ENCODE measurements at regions not wholly inside any gene's neighbourhood (a gene's known extent, or its start where the extent isn't known, plus 50 kb on each side); places are given as distances from the start of the nearest gene placed in this dataset.

DNA sequence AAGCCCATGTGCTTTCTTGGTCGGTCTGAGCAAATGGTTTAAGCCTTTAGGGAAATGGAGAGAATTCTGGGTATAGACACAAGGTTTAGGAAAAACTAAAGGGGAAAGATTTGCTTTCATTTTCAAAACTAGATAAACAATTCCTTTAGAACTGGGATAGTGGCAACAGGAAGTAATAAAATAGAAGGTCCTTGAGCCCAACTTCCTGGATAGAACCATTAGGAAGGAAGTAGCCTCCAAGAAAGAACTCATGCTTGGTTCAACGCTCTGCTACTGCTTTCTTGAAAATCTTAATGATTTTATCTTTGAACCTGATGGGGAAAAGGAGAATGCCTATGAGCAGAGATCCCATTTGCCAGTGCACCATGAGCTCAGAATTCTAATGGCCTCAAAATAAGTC is 147.0 kb upstream of the THRB start:
- DNase-seq (ENCODE audit: low spot score): no peak

DNA sequence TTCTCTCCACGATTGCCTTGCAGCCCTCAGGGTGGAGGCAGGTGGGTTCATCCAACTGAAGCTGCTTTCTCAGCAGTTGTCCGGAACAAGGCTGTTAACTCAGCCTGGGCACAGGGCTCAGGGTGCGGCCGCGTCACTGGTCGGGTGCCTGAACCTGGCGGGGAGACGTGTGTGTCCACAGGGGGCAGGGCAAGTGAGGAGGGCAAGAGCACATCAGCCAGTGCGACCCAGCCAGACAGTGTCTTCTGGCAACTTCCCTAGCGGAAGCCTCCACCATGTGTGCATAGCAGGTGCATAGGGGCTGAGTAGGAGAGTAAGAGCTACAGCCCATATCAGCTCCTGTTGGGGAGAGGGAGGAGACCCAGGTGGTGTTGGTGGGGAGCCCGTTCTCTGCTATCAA is 150.4 kb upstream of the THRB start:
- no peak for DNase-seq (ENCODE audit: low spot score)

DNA sequence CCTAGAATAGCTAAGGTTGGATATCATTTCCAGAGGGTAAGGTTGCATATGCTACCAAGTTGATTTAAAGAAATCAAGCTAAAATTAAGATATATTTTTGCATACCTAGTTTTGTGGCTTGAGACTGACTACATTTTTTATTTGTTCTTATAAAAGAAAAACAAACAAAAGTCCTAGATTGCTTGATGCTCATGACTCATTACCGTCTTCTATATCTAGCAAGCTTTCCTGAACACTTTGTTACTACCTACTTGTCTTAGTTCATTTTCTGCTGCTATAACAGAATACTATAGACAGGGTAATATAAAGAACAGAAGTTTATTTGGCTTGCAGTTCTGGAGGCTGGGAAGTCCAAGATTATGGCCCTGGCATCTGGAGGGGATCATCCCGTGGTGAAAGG is 152.1 kb upstream of the THRB start:
- DNase-seq (ENCODE audit: low spot score): no peak

DNA sequence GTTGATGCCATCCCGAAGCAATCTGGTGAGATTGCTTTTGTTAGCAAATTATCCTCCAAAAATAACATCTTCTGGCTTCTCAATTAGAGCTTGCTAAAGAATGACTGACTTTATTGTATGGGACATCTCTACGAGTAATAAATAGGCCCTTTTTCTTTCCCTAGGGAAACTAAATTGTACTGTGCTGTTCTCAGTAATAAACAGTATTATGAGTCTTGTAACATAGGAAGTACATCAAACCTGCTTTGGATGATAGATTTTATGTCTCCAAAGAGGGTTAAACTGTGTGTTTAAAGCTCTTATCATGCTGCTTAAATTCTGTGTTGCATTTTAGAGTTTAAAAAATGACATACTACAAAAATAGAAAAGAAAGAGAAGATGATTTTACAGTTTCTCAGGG is 153.4 kb upstream of the THRB start:
- DNase-seq (ENCODE audit: low spot score): no peak

DNA sequence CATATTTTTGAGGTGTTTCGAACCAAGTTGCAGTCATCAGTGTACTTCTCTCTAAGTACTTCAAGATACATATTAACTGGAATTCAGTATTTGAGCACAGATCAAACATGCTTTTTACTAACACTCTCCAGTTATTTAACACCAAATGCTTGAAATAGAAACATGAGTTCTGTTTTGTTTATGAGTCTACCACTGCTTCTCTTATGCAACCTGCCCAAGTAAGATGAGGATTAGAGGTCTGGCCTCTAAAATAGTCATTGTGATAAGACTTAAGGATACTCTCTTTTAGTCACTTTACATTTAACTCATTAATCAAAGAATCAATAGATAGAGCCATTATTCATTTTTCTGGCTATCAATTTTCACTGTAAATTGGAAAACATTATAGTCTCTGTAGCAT is 156.2 kb upstream of the THRB start:
- DNase-seq (ENCODE audit: low spot score): no peak

DNA sequence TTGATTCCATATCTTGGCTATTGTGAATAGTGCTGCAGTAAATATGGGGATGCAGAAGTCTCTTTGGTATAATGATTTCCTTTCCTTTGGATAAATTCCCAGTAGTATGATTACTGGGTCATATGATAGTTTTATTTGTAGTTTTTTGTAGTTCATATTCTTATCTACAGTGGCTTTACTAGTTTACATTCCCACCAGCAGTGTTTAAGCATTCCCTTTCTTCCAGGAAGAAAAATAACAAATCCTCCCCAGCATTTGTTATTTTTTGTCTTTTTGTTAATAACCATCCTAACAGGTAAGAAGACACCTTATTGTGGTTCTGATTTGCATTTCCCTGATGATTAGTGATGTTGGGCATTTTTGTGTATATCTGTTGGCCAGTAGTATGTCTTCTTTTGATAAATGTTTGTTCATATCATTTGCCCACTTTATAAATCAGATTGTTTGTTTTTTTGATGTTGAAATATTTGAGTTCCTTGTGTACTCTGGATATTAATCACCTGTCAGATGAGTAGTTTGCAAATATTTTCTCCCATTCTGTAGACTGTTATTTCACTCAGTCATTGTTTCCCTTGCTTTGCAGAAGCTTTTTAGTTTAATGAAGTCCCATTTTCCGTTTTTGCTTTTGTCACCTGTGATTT is 163.3 kb upstream of the THRB start:
- no peak for DNase-seq (ENCODE audit: low spot score)

DNA sequence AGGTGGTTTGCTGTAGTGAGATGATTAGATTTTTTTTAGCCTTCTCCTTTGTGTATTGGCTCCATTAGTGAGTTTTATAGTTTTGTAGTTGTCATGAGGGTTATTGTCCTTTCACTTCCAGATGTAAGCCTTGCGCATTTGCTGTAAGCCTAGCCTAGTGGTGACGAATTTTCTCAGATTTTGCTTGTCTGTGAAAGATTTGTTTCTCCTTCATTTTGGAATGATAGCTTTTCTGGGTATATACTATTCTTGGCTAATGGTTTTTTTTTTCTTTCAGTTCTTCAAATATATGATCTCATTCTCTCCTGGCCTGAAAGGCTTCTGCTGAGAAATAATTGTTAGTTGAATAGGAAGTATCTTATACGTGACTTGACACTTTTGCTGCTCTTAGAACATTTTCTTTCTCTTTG is 166.5 kb upstream of the THRB start:
- no peak for DNase-seq (ENCODE audit: low spot score)

DNA sequence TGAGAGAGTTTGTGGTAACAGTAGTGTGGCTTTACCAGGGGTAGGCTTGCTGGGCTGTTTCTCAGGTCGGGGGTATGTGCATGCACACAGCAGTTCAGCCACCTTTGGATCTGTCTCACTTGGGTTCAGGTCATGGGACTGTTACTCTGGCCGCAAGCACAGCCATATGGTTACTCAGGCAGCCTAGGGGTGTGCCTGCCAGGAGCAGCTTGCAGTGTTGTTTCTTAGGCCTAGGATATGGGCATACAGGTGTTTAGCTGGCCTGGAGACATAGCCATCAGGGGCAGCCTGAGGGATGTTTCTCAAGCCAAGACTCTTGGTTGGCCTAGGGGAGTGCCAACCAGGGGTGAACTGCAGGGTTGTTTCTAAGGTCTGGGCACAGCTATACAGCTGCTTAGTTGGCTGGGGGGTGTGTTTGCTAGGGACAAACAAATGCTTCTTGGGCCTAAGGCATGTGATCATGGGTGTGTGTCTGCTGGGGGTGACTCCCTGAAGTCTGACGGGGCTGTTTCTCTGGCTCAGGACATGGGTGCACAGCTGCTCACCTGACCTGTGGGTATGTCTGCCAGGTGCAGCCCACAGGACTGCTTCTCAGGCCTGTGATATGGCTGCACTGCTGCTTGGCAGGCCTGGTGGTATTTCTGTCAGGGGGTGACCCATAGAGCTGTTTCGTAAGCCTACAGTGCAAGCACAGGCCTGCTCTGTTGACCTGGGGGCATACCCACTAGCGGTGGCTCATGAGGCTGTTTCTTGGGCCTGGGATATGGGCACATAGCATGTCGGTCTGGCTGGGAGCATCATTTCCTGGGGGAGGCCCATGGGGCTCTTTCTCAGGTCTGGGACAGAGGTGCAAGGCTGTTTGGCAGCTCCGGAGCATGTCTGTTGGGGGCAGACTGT is 168.0 kb upstream of the THRB start:
- no peak for DNase-seq (ENCODE audit: low spot score)

DNA sequence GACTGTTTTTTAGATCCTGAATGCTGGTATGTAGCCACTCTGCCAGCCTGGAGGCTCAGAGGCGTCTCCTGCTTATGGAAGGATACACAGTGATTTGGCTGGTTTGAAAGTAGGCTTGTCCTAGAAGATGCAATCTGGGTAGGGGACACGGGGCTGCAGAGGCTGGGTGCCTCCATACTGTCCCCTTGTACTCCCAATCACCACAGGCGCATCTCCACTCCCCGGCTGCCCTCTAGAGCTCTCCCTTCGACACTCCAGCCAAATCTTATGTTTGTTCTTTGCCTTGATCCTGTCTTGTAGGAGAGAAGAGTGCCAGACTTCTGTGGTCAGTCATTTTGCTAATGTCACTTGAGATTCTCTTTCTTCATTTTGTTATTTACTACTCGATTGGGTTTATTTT is 168.8 kb upstream of the THRB start:
- no peak for DNase-seq (ENCODE audit: low spot score)

DNA sequence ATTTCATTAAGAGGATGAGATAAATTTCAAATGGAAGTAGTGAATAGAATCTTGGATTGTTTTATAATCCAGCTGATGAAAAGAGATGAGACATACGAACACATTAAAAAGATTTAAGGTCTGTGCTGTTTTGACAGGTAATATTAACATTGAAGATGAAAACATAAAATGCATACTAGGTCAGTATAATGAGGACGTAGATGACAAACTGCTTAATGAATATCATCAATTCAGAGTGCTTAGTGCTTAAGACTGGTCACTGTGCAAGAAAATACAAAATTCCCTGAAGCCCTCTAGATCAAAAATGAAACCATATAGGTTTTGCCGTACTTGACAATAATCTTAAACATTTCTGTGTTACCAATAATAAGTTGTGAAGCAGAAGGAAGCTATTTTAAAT is 173.4 kb upstream of the THRB start:
- no peak for DNase-seq (ENCODE audit: low spot score)

DNA sequence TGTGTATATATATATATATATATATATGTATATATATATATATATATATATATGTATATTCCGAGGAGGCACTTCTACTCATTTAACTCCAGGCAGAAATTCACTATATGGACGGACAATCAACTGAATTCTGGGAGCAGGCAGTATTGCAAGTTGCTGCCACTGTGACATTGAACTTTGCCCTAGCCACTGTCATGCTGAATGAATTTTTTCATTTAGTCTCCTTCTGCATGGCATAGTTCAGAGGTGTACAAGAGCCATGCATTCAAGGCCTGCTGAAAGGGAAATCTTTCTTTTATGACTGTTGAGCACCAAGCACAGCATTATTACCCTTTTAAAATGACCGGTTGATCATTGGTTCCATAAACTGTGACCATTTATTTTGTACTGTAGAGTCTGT is 176.2 kb upstream of the THRB start:
- DNase-seq (ENCODE audit: low spot score): no peak

DNA sequence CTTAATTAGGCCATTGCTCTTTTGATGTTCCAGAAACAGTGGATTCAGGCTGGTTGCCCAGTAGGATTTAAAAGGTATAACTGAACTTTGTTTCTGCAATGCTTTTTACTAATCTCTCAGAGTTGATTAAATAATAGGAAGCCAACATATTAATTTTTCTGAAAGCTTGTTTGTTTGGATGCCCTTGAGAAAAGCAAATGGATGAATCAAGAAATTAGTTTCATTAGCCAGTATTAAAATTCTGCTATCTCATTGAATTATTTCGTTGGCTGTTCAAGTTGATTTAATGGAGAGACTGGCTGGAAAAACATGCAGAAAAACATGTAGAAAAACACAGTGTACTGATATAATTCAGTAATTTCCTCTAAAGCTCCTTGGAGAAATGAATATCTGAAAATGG is 178.9 kb upstream of the THRB start:
- no peak for DNase-seq (ENCODE audit: low spot score)

DNA sequence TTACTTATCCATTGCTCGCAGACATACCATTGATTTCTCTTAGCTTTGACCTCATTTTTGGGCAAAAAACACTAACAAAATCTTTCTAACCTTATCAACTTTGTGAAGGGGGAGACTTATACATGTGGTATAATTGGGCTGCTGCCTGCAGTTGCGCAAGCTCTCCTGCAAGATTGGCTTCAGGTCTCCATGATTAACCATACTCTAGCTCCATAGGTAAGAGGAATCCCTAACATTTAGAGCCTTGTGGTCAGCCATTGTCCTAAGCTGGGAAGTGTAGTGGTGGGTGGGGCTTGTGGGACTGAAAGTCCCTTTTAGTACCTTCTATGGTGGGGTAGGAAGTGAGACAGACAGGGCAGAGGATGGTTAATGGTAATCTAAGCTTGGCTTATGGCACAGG is 179.6 kb upstream of the THRB start:
- no peak for DNase-seq (ENCODE audit: low spot score)

DNA sequence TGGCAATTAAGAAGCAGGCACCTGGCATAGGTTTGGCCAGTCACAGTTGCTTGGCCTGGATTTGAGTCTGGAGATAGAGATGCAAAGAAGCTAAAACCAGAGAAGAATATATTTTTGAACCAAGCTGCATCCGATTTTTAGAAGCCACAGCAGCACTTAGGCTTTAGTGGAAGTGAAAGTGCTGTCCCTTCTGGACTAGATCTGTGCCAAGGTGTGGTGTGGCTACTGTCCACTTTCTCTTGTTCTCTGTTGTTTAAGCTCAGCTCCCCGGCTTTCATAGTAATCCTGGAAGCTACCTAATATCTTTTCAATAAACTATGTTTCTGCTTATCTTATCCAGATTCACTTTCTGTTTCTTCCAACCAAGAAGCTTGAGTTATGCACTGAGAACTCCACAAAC is 183.4 kb upstream of the THRB start:
- DNase-seq (ENCODE audit: low spot score): no peak

DNA sequence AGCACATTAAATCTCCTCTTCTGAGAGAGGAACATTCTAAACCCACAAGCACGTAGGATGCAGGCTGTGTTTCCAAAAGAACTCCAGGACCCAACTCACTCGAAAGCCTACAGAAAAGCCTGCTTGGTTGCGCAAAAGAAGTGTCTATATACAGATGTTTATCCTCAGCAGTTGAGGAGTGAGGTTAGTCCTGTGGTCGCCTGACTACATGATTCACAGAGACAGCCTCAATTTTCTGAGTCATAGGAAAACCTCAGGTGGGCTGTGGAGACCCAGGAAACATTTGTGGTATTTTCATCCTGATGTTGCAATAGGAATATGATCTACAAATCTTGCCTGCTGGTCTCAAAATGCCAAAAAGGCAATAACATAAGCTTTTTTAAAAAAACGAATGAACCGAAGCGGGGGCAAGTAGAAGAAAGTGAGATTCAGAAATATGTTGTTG is 183.8 kb upstream of the THRB start:
- DNase-seq (ENCODE audit: low spot score): no peak

DNA sequence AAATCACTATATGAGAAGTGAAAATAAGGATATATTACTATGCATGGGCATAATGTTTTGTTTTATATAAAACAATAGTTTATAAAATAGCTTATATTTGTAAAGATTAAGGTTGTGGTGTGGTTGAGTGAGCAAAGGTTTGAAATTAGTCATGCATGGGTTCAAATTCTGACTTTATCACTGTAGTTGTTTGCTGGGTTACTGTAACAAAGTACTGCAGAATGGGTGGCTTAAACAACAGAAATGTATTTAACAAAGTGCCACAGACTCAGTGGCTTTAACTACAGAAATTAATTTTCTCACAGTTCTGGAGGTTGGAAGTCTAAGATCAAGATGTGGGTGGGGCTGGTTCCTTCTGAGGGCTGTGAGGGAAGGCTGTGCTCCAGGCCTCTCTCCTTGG is 184.8 kb upstream of the THRB start:
- DNase-seq (ENCODE audit: low spot score): no peak

DNA sequence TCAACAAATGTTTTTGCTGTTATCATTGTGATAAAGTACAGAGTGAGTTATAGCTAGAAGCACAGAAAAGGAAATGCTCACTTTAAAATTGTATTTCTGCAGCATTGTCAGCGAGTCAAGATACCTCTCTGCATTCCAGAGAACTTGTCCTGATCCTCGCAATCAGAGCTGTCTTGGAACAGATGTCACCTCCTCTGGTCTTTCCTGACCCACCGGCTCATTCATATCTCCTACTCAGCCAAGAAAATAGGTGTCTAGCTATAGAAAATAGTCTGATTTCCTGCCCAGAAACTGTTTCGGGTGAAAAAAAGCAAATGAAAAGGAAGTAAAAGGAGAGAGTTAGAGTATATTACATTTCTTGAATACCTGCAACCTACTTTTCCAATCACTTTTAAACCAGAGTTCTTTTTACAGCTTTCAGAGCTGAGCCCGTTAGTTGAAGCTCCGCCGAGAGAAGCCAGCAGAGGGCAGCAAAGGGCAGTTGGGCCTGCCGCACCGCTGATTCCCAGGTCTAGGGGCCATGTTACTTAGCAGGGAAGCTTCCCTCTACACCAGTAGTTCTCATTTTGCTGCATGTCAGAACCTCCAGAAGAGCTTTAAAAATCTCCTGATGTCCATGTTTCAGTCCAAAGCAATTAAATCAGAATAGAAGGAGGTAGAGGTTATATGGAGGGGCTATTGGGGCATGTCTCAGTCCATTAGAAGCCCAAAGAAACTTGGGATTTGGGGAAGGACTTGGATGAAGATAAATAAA is 185.7 kb upstream of the THRB start:
- peak; percentile 17 for DNase-seq (ENCODE audit: low spot score)

DNA sequence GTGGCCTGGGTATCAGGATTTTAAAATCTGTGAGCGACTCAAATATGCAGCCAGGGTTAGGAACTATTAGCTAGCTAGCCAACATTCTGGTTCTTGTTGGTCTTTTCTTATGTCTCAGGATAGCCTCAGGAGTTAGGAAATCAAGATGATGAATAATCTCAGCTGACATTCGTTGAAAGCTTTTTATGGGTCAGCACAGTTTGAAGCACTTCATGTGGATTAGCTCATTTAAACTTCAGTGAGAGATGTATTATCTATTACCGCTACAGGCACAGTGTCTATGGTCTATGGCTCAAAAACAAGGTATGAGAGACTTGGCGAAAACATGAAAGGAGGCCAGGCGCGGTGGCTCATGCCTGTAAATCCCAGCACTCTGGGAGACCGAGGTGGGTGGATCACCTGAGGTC is 187.5 kb upstream of the THRB start:
- no peak for DNase-seq (ENCODE audit: low spot score)

DNA sequence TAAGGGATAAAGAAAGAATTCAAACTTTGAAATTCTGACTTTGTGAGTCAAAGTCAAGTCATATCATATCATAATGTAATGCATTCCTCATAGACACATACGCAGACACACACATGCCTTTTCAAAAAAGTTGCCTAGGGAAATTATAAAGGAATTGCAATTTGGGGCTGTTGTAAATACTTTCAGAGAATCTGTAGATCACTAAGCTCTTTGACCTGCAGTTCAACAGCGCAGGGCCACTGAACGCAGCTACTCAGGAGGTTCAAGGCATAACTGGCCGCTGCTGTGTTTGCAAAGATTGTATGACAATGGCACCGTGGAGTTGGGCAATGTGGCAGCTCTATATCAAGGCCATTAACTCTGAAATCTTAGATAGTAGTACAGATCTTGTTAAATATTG is 188.4 kb upstream of the THRB start:
- DNase-seq (ENCODE audit: low spot score): no peak

DNA sequence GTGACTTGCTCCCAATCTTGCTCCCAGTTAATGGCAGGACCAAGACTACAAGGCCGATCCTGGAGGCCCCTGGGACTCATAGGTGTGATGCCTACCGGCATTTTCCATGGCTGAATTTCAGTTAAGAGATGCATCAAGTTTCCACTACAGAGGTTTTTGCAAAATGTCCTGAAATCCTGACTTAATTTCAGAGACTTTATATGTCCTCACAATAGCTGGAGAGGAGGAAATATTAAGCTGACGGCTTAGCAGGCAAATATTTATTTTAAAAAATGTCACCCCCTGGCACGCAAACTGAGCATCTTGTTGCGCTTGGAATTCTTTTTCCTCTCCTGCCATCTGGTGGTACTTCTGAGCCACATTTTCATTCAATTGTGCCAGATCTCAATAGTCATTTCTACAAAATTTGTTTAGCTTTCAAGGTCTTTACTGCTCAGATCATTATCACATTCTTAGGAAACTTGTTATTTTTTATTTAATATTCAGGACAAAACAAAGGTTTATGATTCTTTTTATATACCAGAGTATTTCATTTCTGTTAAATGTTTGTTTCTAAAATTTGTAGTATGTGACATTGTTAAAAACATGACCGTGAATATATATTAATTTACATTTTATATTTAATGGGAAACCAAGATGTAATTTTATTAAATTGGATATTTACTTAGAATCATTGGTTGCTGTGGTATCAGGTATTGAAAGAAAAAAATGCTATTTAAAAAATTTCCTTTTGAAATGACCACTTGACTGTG is 189.2 kb upstream of the THRB start:
- DNase-seq (ENCODE audit: low spot score): peak; percentile 45

DNA sequence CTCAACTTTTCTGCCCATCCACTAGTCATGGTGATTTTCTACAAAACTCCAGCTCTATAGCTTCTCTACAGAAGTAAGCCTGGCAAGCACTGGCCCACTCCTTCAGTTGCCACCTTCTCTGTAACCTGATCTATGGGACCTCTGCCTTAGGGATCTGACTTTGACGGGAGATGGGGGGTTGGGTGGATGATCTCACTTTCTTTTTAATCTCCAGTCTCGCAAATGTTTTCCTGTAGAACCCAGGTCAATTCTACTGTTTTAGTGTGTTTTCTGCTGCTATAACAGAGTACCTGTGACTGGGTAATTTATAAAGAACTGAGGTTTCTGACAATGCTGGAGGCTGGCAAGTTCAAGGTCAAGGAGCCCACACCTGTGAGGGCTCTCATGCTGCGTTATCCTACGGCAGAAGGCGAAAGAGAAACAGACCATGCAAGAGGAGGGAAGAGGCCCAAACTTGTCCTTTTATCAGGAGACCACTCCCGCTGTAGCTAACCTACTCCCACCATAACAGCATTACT is 189.9 kb upstream of the THRB start:
- DNase-seq (ENCODE audit: low spot score): no peak

DNA sequence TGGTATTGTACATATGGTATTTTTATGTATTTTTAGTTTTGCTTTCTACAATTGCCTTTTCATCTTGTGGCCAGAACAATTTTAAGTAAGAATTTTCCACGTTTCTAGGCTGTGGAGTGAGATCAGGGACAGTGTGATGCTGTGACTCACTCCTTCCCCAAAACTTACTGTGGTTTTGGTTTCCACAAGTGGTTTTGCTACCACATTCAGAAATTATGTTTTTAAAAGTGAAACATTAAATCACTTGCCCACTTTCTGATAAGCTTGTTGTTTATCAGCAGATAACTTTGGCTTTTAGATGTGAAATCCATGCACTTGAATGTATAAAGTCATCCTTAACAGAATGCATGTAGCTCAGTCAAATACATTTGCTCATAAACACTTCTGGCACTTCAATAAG is 192.2 kb upstream of the THRB start:
- DNase-seq (ENCODE audit: low spot score): no peak
